IMR-90 (cell line): ENCODE measurements at regions not wholly inside any gene's neighbourhood (a gene's known extent, or its start where the extent isn't known, plus 50 kb on each side); places are given as distances from the start of the nearest gene placed in this dataset.

Experiments
- BHLHE40 ChIP-seq: fragments of 150-350 bp; IDR thresholded peaks from 2 replicates; pipeline ENCODE4 v1.6.1; 2016; ENCODE audit warnings: mild to moderate bottlenecking, low read depth, low read length
- CEBPB ChIP-seq: IDR thresholded peaks from 2 replicates; pipeline ENCODE4 v1.6.1; 2012; ENCODE audit warnings: low read depth, low read length, improper control_type of control experiment
- FOS ChIP-seq: fragments of 150-350 bp; IDR thresholded peaks from 2 replicates; pipeline ENCODE4 v1.6.1; 2016; ENCODE audit warnings: low read depth, low read length
- MAFK ChIP-seq: IDR thresholded peaks from 2 replicates; pipeline ENCODE4 v1.6.1; 2012; ENCODE audit warnings: low read depth, low read length, improper control_type of control experiment
- MAZ ChIP-seq: IDR thresholded peaks from 2 replicates; pipeline ENCODE4 v1.6.1; 2012; ENCODE audit warnings: low read depth, mild to moderate bottlenecking, low read length, improper control_type of control experiment, moderate library complexity, borderline replicate concordance
- MXI1 ChIP-seq: IDR thresholded peaks from 2 replicates; pipeline ENCODE4 v1.6.1; 2012; ENCODE audit warnings: low read depth, mild to moderate bottlenecking, low read length, moderate library complexity, borderline replicate concordance
- POLR2A ChIP-seq: IDR thresholded peaks from 2 replicates; pipeline ENCODE4 v1.6.1; 2012; ENCODE audit warnings: mild to moderate bottlenecking, low read depth, low read length
- RAD21 ChIP-seq: IDR thresholded peaks from 2 replicates; pipeline ENCODE4 v1.6.1; 2012; ENCODE audit warnings: low read length, improper control_type of control experiment
- RCOR1 ChIP-seq: IDR thresholded peaks from 2 replicates; pipeline ENCODE4 v1.6.1; 2012; ENCODE audit warnings: mild to moderate bottlenecking, low read length, improper control_type of control experiment; ENCODE audit not compliant: insufficient replicate concordance
- RFX5 ChIP-seq: IDR thresholded peaks from 2 replicates; pipeline ENCODE4 v1.8.0; 2012; ENCODE audit warnings: low read depth, mild to moderate bottlenecking, low read length, moderate library complexity
- SMC3 ChIP-seq: fragments of 150-350 bp; IDR thresholded peaks from 2 replicates; pipeline ENCODE4 v1.6.1; 2016; ENCODE audit warnings: low read depth, mild to moderate bottlenecking, antibody characterized with exemption, low read length, moderate library complexity
- TF ChIP-seq, protein P1 (sequence below): fragments of 150-350 bp; IDR thresholded peaks from 2 replicates; pipeline ENCODE4 v1.6.1; 2016; ENCODE audit warnings: low read depth, mild to moderate bottlenecking, low read length, moderate library complexity, borderline replicate concordance
- TF ChIP-seq, protein P2 (sequence below): conservative IDR thresholded peaks from 2 replicates; pipeline ENCODE4 v1.5.1; 2012; ENCODE audit warnings: mild to moderate bottlenecking, low read depth, low read length, improper control_type of control experiment
- TF ChIP-seq, protein P3 (sequence below): fragments of 150-350 bp; IDR thresholded peaks from 2 replicates; pipeline ENCODE4 v1.6.1; 2017; ENCODE audit warnings: mild to moderate bottlenecking, antibody characterized with exemption, low read length, low read depth

DNA sequence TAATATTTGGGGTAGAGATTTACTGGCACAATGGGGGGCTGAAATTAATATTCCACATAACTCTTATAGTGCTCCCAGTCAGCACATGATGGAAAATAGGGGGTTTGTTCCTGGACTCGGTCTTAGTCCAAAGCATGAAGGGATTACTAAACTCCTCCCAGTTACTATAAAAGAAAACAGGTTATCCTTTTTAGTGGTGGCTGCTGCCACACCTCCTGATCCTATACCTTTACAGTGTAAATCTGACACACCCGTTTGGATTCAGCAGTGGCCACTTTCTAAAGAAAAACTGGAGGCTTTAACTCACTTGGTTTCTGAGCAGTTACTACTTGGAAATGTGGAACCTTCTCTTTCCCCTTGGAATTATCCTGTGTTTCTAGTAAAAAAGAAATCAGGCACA is 572.9 kb upstream of the PTGER4 start:
- TF ChIP-seq, protein P1, sequence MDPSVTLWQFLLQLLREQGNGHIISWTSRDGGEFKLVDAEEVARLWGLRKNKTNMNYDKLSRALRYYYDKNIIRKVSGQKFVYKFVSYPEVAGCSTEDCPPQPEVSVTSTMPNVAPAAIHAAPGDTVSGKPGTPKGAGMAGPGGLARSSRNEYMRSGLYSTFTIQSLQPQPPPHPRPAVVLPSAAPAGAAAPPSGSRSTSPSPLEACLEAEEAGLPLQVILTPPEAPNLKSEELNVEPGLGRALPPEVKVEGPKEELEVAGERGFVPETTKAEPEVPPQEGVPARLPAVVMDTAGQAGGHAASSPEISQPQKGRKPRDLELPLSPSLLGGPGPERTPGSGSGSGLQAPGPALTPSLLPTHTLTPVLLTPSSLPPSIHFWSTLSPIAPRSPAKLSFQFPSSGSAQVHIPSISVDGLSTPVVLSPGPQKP, result no peak
- TF ChIP-seq, protein P2, sequence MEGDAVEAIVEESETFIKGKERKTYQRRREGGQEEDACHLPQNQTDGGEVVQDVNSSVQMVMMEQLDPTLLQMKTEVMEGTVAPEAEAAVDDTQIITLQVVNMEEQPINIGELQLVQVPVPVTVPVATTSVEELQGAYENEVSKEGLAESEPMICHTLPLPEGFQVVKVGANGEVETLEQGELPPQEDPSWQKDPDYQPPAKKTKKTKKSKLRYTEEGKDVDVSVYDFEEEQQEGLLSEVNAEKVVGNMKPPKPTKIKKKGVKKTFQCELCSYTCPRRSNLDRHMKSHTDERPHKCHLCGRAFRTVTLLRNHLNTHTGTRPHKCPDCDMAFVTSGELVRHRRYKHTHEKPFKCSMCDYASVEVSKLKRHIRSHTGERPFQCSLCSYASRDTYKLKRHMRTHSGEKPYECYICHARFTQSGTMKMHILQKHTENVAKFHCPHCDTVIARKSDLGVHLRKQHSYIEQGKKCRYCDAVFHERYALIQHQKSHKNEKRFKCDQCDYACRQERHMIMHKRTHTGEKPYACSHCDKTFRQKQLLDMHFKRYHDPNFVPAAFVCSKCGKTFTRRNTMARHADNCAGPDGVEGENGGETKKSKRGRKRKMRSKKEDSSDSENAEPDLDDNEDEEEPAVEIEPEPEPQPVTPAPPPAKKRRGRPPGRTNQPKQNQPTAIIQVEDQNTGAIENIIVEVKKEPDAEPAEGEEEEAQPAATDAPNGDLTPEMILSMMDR, result no peak
- no peak for TF ChIP-seq RAD21
- TF ChIP-seq POLR2A, result no peak
- TF ChIP-seq RCOR1, result no peak
- TF ChIP-seq, protein P3, sequence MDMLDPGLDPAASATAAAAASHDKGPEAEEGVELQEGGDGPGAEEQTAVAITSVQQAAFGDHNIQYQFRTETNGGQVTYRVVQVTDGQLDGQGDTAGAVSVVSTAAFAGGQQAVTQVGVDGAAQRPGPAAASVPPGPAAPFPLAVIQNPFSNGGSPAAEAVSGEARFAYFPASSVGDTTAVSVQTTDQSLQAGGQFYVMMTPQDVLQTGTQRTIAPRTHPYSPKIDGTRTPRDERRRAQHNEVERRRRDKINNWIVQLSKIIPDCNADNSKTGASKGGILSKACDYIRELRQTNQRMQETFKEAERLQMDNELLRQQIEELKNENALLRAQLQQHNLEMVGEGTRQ, result no peak
- no peak for TF ChIP-seq RFX5
- TF ChIP-seq BHLHE40, result no peak
- TF ChIP-seq MXI1, result no peak
- no peak for TF ChIP-seq MAZ
- no peak for TF ChIP-seq SMC3
- TF ChIP-seq FOS, result no peak
- TF ChIP-seq MAFK, result no peak
- TF ChIP-seq CEBPB, result no peak
